HL-60/S4 treated with phorbol 12-myristate 13-acetate at 8.2 ng/mL for 4 days and 3 days (cell line): ENCODE measurements at regions not wholly inside any gene's neighbourhood (a gene's known extent, or its start where the extent isn't known, plus 50 kb on each side); places are given as distances from the start of the nearest gene placed in this dataset.
"Not testable (repeated sequence)": the region's sequence is repeated elsewhere in the genome, so short reads cannot be mapped to it uniquely, and the experiment has no call there.

Experiments used
- in situ Hi-C: fragments of 300-500 bp; cut with MboI; formaldehyde crosslinking; loops from 2 replicates; pipeline ENCODE4 v1.15.0; 2022; ENCODE audit warnings: low sequenced_read_pairs

GRCh38 chr11:109668973-109669634 is 247.1 kb downstream of the C11orf87 start:
- in situ Hi-C loops: no loop called here

DNA sequence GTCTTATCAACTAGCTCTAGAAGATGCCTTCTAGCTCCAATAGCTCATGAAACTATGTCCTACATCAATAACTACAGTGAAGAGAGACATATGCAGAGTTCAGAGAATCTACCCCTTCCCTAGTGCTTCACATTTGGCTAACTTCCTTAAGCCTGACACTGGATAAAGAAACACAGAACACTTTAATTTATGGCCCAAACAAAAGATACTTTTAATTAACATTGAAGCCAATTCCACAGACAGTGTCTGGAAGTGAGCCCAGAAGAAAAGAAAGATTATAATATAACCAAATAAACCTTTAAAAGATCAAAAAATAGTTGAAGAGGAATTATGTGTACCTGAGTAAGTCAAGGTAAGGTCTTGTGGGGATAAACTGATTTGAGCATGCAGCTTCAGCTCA is 255.2 kb downstream of the C11orf87 start:
- in situ Hi-C loops: loop anchor here (25.0 kb wide), 1 partner anchor 965 kb away; no protein-coding TSS in a partner anchor

- in situ Hi-C loops: loop anchor here (25.0 kb wide), 1 partner anchor 966 kb away; no protein-coding TSS in a partner anchor
These were observed 255.9 kb downstream of the C11orf87 start for GRCh38 chr11:109677876-109678275.

- in situ Hi-C loops: loop anchor here (25.0 kb wide), 1 partner anchor 968 kb away; no protein-coding TSS in a partner anchor
These were observed 258.1 kb downstream of the C11orf87 start for GRCh38 chr11:109680127-109680526.

DNA sequence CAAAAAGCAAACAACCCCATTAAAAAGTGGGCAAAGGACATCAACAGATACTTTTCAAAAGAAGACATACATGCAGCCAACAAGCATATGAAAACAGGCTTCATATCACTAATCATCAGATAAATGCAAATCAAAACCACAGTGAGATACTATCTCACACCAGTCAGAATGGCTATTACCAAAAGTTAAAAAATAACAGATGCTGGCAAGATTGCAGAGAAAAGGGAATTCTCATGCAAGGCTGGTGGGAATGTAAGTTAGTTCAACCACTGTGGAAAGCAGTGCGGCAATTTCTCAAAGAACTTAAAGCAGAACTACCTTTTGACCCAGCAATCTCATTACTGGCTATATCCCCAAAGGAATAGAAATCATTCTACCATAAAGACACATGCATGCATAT is 260.8 kb downstream of the C11orf87 start:
- in situ Hi-C loops: loop anchor here (25.0 kb wide), 1 partner anchor 970 kb away; no protein-coding TSS in a partner anchor

DNA sequence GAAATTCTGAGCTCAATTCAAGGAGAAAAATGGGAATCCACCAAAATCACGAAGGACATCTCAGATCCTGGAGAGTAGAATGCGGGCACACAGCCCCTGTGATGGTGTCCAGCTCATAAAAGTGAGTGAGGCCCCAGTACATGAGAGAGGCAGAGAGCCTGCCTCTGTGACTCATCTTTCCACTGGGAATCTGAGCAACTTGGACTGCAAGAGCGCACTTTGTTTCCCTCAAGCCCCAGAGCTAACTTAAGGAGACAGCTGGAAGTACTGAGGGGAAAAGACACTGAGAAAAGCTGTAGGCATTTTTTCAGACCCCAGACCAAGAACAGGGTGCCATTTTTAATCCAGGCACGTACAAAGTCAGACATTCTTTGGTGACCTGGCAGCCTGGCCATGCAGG is 273.7 kb downstream of the C11orf87 start:
- in situ Hi-C loops: loop anchor here (25.0 kb wide), 1 partner anchor 983 kb away; no protein-coding TSS in a partner anchor

DNA sequence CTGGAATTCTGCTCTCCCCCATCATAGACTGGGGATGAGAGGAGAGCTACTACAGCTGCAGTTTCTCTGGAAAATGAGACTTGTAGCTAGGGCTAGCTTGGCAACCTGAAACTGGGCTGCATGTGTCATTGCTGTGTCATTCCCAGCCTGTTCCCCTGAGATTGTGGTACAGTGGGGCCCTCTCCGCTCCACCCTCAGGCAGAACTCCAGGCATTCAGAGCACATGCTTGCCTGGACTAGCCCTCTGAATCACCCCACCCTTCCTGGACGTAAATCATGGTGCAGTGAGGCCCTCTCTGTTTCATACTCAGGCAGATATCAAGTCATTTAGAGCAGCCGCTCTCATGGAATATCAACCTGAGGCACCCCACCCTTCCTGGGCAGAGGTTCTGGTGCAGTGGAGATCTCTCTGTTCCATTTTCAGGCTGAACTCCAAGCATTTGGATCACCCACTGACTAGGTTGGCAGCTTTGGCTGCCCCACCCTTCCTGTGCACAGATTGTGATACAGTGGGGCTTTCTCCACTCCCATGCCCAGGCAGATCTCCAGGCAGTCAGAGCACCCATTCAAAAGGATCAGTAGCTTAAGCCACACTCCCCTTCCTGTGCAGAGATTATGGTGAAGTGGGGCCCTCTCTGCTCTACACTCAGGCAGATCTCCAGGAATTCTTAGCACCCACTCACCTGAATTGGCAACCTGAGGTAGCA is 274.4 kb downstream of the C11orf87 start:
- in situ Hi-C loops: loop anchor here (25.0 kb wide), 1 partner anchor 984 kb away; no protein-coding TSS in a partner anchor

GRCh38 chr11:109697140-109697843 is 275.3 kb downstream of the C11orf87 start:
- in situ Hi-C loops: loop anchor here (25.0 kb wide), 1 partner anchor 985 kb away; no protein-coding TSS in a partner anchor

- in situ Hi-C loops: loop anchor here (25.0 kb wide), 1 partner anchor 986 kb away; no protein-coding TSS in a partner anchor
These were observed 276.2 kb downstream of the C11orf87 start for GRCh38 chr11:109698237-109698636.

DNA sequence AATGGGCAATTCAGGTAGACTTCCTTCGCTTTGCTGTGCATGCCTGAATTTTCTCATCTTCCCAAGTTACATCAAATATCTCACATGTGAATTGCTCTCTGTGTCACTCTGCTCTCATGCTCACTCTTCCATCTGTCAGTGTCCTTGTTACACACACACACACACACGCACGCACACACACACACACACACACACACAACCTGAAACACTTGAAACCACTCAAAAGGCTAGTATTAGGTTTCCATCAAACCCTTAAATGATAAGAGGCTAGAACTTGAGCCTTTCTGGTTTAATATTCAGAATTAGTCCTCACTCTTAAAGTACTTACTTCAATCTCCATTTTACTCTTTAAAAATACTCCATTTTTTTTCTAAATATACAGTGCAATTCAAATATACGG is 282.4 kb downstream of the C11orf87 start:
- in situ Hi-C loops: no loop called here

DNA sequence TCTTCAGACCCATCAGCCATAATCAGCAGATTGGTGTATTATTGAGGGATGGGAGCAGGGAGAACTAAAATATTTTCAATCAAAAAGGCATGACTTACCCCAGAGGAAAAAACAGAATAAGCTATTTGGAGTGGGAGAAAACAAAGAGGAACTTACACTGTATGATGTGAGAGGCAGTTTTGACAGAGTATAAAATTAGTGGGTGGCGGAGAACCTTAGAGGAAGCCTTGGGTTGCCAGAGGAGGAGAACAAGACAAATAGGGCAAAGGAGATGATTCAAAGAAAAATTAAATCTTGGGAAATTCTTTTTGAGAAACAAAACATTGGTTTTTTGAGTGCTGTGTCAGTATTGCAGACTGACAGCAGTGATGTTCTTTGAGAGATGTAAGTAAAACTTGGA is 285.0 kb downstream of the C11orf87 start:
- in situ Hi-C loops: no loop called here

DNA sequence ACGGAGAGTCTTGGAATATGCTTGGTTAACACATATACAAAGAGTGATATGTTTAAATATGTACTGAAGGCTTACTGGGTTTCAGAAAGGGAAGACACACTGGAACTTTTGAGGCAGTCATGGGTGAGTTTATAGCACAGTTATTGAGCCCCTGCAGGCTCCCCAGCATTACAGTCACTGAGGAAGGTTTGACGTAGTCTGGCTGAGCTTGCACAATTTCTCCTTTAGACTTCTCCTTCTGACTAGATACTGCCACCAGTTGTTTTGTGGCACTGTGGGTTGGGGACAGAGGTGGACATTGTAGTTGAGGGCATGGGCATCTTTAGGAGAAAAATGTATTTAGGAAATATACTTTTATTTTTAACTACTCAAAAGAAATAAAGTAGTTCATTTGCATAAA is 285.4 kb downstream of the C11orf87 start:
- in situ Hi-C loops: no loop called here

GRCh38 chr11:109708184-109708583 is 286.2 kb downstream of the C11orf87 start:
- in situ Hi-C loops: no loop called here

- in situ Hi-C loops: not testable (repeated sequence)
These were observed 292.5 kb downstream of the C11orf87 start for GRCh38 chr11:109714444-109714843.

DNA sequence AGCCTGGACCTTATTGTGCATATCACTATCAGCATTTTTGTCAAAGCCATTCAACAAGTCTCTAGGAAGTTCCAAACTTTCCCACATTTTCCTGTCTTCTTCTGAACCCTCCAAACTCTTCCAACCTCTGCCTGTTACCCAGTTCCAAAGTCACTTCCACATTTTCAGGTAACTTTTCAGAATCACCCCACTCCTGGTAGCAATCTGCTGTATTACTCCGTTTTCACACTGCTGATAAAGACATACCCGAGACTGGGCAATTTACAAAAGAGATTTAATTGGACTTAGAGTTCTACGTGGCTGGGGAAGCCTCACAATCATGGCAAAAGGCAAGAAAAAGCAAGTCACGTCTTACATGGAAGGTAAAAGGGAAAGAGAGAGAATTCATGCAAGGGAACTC is 293.4 kb downstream of the C11orf87 start:
- in situ Hi-C loops: not testable (repeated sequence)

GRCh38 chr11:109726061-109726460 is 304.1 kb downstream of the C11orf87 start:
- in situ Hi-C loops: no loop called here

GRCh38 chr11:109728056-109728455 is 306.1 kb downstream of the C11orf87 start:
- in situ Hi-C loops: no loop called here

- in situ Hi-C loops: no loop called here
These were observed 307.8 kb downstream of the C11orf87 start for GRCh38 chr11:109729761-109730160.

DNA sequence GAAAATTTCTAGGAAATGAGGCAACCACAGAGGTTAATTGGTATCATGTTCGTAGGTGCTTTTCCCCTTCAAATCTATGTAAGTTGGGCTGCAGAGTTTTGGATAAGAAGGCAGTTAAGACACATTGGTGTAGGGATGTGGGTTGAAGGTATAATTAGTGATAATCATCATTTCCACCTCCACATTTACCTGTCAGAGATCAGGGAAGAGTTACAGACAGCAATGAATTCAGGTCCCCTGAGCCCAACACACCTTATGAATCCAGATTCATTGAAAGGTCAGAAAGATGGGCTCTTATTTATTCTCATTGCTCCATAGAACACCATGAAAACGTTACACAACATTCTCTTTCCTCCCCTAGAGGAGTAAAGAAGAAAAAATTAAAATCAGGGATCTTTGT is 308.7 kb downstream of the C11orf87 start:
- in situ Hi-C loops: no loop called here

- in situ Hi-C loops: no loop called here
These were observed 309.5 kb downstream of the C11orf87 start for GRCh38 chr11:109731451-109731850.

- in situ Hi-C loops: no loop called here
These were observed 311.3 kb downstream of the C11orf87 start for GRCh38 chr11:109733245-109733644.
